ENCODE measurements at regions not wholly inside any gene's neighbourhood (a gene's known extent, or its start where the extent isn't known, plus 50 kb on each side); places are given as distances from the start of the nearest gene placed in this dataset.
"Not testable (repeated sequence)": the region's sequence is repeated elsewhere in the genome, so short reads cannot be mapped to it uniquely, and the experiment has no call there.

DNA sequence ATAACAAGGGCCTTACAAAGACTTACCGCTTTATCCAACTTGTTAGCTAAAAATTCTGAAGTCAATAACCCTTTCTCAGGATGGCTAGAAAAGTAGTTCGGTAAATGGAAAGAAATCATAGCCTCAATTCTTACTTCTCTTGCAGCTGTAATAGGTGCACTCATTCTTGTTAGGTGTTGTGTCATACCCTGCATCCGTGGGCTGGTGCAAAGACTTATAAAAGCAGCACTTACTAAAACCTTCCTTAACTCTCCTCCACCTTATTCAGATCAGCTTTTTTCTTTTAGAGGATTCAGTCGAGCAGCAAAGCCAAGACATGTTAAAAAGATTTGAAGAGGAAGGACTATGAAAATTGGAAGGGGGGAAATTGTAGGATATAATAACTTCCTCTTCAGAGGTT lies 238.2 kb upstream of the DIO3 start:
- Mint-ChIP-seq H3K9me3 (ENCODE audit: low read depth) (peaks cover 7% of the 10 kb centered on the region), H3K27me3 (no peaks in the 10 kb centered on the region), H3K4me1 (ENCODE audit: low read depth) (peaks cover 16% of the 10 kb centered on the region), H3K4me3 (ENCODE audit: low read depth) (no peak overlapping the region), H3K27ac (no peak overlapping the region), H3K36me3 (ENCODE audit: insufficient read depth) (peaks cover 4% of the 10 kb centered on the region)
- no peak for DNase-seq (ENCODE audit: low spot score, unreplicated experiment)
- TF ChIP-seq, protein P1, sequence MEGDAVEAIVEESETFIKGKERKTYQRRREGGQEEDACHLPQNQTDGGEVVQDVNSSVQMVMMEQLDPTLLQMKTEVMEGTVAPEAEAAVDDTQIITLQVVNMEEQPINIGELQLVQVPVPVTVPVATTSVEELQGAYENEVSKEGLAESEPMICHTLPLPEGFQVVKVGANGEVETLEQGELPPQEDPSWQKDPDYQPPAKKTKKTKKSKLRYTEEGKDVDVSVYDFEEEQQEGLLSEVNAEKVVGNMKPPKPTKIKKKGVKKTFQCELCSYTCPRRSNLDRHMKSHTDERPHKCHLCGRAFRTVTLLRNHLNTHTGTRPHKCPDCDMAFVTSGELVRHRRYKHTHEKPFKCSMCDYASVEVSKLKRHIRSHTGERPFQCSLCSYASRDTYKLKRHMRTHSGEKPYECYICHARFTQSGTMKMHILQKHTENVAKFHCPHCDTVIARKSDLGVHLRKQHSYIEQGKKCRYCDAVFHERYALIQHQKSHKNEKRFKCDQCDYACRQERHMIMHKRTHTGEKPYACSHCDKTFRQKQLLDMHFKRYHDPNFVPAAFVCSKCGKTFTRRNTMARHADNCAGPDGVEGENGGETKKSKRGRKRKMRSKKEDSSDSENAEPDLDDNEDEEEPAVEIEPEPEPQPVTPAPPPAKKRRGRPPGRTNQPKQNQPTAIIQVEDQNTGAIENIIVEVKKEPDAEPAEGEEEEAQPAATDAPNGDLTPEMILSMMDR (IDR thresholded peaks at IDR 0.05; ENCODE audit: unreplicated experiment), result no peak

DNA sequence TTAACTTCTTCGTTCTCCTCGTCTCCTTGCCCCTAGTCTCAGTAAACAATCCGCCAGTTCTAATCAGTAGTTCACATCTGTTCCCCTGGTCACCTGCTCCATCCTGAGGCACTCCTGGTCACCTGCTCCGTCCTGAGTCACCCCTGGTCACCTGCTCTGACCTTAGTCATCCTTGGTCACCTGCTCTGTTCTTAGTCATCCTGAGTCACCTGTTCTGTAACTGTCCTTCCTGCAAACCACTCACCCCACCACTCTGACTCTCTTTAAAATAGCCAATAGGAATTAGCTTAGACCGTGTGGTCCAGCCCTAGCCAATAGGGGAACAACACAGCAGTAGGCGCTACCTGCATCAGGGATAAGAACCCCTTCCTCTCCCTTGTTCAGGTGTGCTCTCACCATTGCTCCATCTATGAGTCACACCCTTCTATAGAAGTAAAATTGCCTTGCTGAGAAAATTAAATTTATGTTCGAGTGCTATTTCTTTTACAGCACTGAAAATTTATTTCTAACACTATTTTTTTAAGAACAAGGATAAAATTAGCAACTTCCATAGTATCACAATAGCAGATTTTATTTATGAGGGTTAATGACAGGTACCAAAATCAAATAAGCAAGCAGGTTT lies 237.6 kb upstream of the DIO3 start:
- not testable (repeated sequence) for H3K36me3 Mint-ChIP-seq (ENCODE audit: insufficient read depth); H3K4me3 Mint-ChIP-seq (ENCODE audit: low read depth); DNase-seq (ENCODE audit: low spot score, unreplicated experiment); H3K27ac Mint-ChIP-seq; H3K9me3 Mint-ChIP-seq (ENCODE audit: low read depth); H3K27me3 Mint-ChIP-seq
- H3K4me1 Mint-ChIP-seq (ENCODE audit: low read depth), result peaks cover 14% of the 10 kb centered on the region

- TF ChIP-seq, protein P1 (IDR thresholded peaks at IDR 0.05; ENCODE audit: unreplicated experiment), result no peak
- Mint-ChIP-seq H3K4me3 (ENCODE audit: low read depth) (no peak overlapping the region), H3K4me1 (ENCODE audit: low read depth) (peaks cover 14% of the 10 kb centered on the region), H3K27ac (no peak overlapping the region), H3K9me3 (ENCODE audit: low read depth) (peaks cover 7% of the 10 kb centered on the region), H3K27me3 (no peaks in the 10 kb centered on the region), H3K36me3 (ENCODE audit: insufficient read depth) (peaks cover 4% of the 10 kb centered on the region)
- DNase-seq (ENCODE audit: low spot score, unreplicated experiment), result no peak
These were observed 236.0 kb upstream of the DIO3 start for GRCh38 chr14:101325319-101325718.

- H3K27ac Mint-ChIP-seq, result no peak overlapping the region
- peaks cover 13% of the 10 kb centered on the region for H3K27me3 Mint-ChIP-seq
- peaks cover 3% of the 10 kb centered on the region for H3K36me3 Mint-ChIP-seq (ENCODE audit: insufficient read depth)
- TF ChIP-seq, protein P1 (IDR thresholded peaks at IDR 0.05; ENCODE audit: unreplicated experiment), result no peak
- peaks cover 14% of the 10 kb centered on the region for H3K4me1 Mint-ChIP-seq (ENCODE audit: low read depth)
- no peak for DNase-seq (ENCODE audit: low spot score, unreplicated experiment)
- no peak overlapping the region for H3K4me3 Mint-ChIP-seq (ENCODE audit: low read depth)
- H3K9me3 Mint-ChIP-seq (ENCODE audit: low read depth), result peaks cover 4% of the 10 kb centered on the region
These were observed 232.8 kb upstream of the DIO3 start for GRCh38 chr14:101328412-101329028.

- no peak for DNase-seq (ENCODE audit: low spot score, unreplicated experiment)
- Mint-ChIP-seq H3K9me3 (ENCODE audit: low read depth) (no peaks in the 10 kb centered on the region), H3K27me3 (peaks cover 25% of the 10 kb centered on the region), H3K4me1 (ENCODE audit: low read depth) (peaks cover 20% of the 10 kb centered on the region), H3K4me3 (ENCODE audit: low read depth) (no peak overlapping the region), H3K27ac (no peak overlapping the region), H3K36me3 (ENCODE audit: insufficient read depth) (no peaks in the 10 kb centered on the region)
- TF ChIP-seq, protein P1 (IDR thresholded peaks at IDR 0.05; ENCODE audit: unreplicated experiment), result no peak
These were observed 230.7 kb upstream of the DIO3 start for GRCh38 chr14:101330416-101331140.

All from progenitor cell of endocrine pancreas (in vitro differentiated cells).